ENCODE measurements at regions not wholly inside any gene's neighbourhood (a gene's known extent, or its start where the extent isn't known, plus 50 kb on each side); places are given as distances from the start of the nearest gene placed in this dataset.

GRCh38 chr3:18828637-18829036 is 319.7 kb upstream of the KCNH8 start:
- DNase-seq = no peak
- H3K36me3 ChIP-seq (ENCODE audit: insufficient read depth, low read length) = no peaks in the 10 kb centered on the region
- H4K20me1 ChIP-seq (ENCODE audit: insufficient read depth, low read depth, low read length) = no peaks in the 10 kb centered on the region
- H3K9ac ChIP-seq (ENCODE audit: low read length) = no peak overlapping the region
- no peak overlapping the region for H2AFZ ChIP-seq (ENCODE audit: low read length)
- H3K9me3 ChIP-seq (ENCODE audit: low read length) = no peaks in the 10 kb centered on the region
- no peaks in the 10 kb centered on the region for H3K27me3 ChIP-seq (ENCODE audit: low read length)
- no peak overlapping the region for H3K4me2 ChIP-seq (ENCODE audit: low read depth, low read length, poor library complexity, severe bottlenecking)
- no peak overlapping the region for H3K27ac ChIP-seq (ENCODE audit: low read length)
- H3K4me1 ChIP-seq (ENCODE audit: low read length) = no peaks in the 10 kb centered on the region
- no peaks in the 10 kb centered on the region for H3K9me2 ChIP-seq (replicated peaks; ENCODE audit: insufficient read depth, low read length)
- H3K79me2 ChIP-seq (ENCODE audit: low read length) = no peaks in the 10 kb centered on the region
- H3K4me3 ChIP-seq (ENCODE audit: low read length) = no peak overlapping the region

- Histone ChIP-seq H2AFZ (ENCODE audit: low read length) (no peak overlapping the region), H4K20me1 (ENCODE audit: insufficient read depth, low read depth, low read length) (no peaks in the 10 kb centered on the region), H3K9me3 (ENCODE audit: low read length) (no peaks in the 10 kb centered on the region), H3K9ac (ENCODE audit: low read length) (no peak overlapping the region), H3K27me3 (ENCODE audit: low read length) (no peaks in the 10 kb centered on the region), H3K4me2 (ENCODE audit: low read depth, low read length, poor library complexity, severe bottlenecking) (no peak overlapping the region), H3K27ac (ENCODE audit: low read length) (no peak overlapping the region), H3K9me2 (replicated peaks; ENCODE audit: insufficient read depth, low read length) (no peaks in the 10 kb centered on the region), H3K79me2 (ENCODE audit: low read length) (no peaks in the 10 kb centered on the region), H3K36me3 (ENCODE audit: insufficient read depth, low read length) (no peaks in the 10 kb centered on the region), H3K4me3 (ENCODE audit: low read length) (no peak overlapping the region), H3K4me1 (ENCODE audit: low read length) (no peaks in the 10 kb centered on the region)
- no peak for DNase-seq
Observed at GRCh38 chr3:18827664-18828063, 320.6 kb upstream of the KCNH8 start.

- no peak overlapping the region for H2AFZ ChIP-seq (ENCODE audit: low read length)
- H3K9ac ChIP-seq (ENCODE audit: low read length) = no peak overlapping the region
- no peaks in the 10 kb centered on the region for H3K27me3 ChIP-seq (ENCODE audit: low read length)
- DNase-seq = no peak
- no peaks in the 10 kb centered on the region for H3K9me2 ChIP-seq (replicated peaks; ENCODE audit: insufficient read depth, low read length)
- no peaks in the 10 kb centered on the region for H3K9me3 ChIP-seq (ENCODE audit: low read length)
- H3K4me2 ChIP-seq (ENCODE audit: low read depth, low read length, poor library complexity, severe bottlenecking) = no peak overlapping the region
- no peaks in the 10 kb centered on the region for H3K4me1 ChIP-seq (ENCODE audit: low read length)
- no peaks in the 10 kb centered on the region for H4K20me1 ChIP-seq (ENCODE audit: insufficient read depth, low read depth, low read length)
- H3K4me3 ChIP-seq (ENCODE audit: low read length) = no peak overlapping the region
- no peaks in the 10 kb centered on the region for H3K79me2 ChIP-seq (ENCODE audit: low read length)
- no peaks in the 10 kb centered on the region for H3K36me3 ChIP-seq (ENCODE audit: insufficient read depth, low read length)
- H3K27ac ChIP-seq (ENCODE audit: low read length) = no peak overlapping the region
Observed at GRCh38 chr3:18825665-18826064, 322.6 kb upstream of the KCNH8 start.

GRCh38 chr3:18813300-18813699 is 335.0 kb upstream of the KCNH8 start:
- H3K27ac ChIP-seq (ENCODE audit: low read length) = no peak overlapping the region
- H3K4me2 ChIP-seq (ENCODE audit: low read depth, low read length, poor library complexity, severe bottlenecking) = no peak overlapping the region
- H3K9ac ChIP-seq (ENCODE audit: low read length) = no peak overlapping the region
- no peaks in the 10 kb centered on the region for H4K20me1 ChIP-seq (ENCODE audit: insufficient read depth, low read depth, low read length)
- no peaks in the 10 kb centered on the region for H3K9me2 ChIP-seq (replicated peaks; ENCODE audit: insufficient read depth, low read length)
- no peak for DNase-seq
- no peaks in the 10 kb centered on the region for H3K79me2 ChIP-seq (ENCODE audit: low read length)
- no peak overlapping the region for H2AFZ ChIP-seq (ENCODE audit: low read length)
- no peaks in the 10 kb centered on the region for H3K4me1 ChIP-seq (ENCODE audit: low read length)
- H3K27me3 ChIP-seq (ENCODE audit: low read length) = no peaks in the 10 kb centered on the region
- H3K36me3 ChIP-seq (ENCODE audit: insufficient read depth, low read length) = no peaks in the 10 kb centered on the region
- no peaks in the 10 kb centered on the region for H3K9me3 ChIP-seq (ENCODE audit: low read length)
- no peak overlapping the region for H3K4me3 ChIP-seq (ENCODE audit: low read length)

GRCh38 chr3:18812316-18812715 is 336.0 kb upstream of the KCNH8 start:
- no peaks in the 10 kb centered on the region for H3K9me3 ChIP-seq (ENCODE audit: low read length)
- no peak for DNase-seq
- H3K9ac ChIP-seq (ENCODE audit: low read length) = no peak overlapping the region
- no peak overlapping the region for H3K4me3 ChIP-seq (ENCODE audit: low read length)
- no peaks in the 10 kb centered on the region for H3K27me3 ChIP-seq (ENCODE audit: low read length)
- H3K79me2 ChIP-seq (ENCODE audit: low read length) = no peaks in the 10 kb centered on the region
- no peak overlapping the region for H3K27ac ChIP-seq (ENCODE audit: low read length)
- no peaks in the 10 kb centered on the region for H3K9me2 ChIP-seq (replicated peaks; ENCODE audit: insufficient read depth, low read length)
- H3K4me2 ChIP-seq (ENCODE audit: low read depth, low read length, poor library complexity, severe bottlenecking) = no peak overlapping the region
- no peaks in the 10 kb centered on the region for H3K36me3 ChIP-seq (ENCODE audit: insufficient read depth, low read length)
- H2AFZ ChIP-seq (ENCODE audit: low read length) = no peak overlapping the region
- no peaks in the 10 kb centered on the region for H4K20me1 ChIP-seq (ENCODE audit: insufficient read depth, low read depth, low read length)
- no peaks in the 10 kb centered on the region for H3K4me1 ChIP-seq (ENCODE audit: low read length)

- H3K27me3 ChIP-seq (ENCODE audit: low read length) = no peaks in the 10 kb centered on the region
- H3K9me2 ChIP-seq (replicated peaks; ENCODE audit: insufficient read depth, low read length) = no peaks in the 10 kb centered on the region
- H3K4me1 ChIP-seq (ENCODE audit: low read length) = no peaks in the 10 kb centered on the region
- H3K27ac ChIP-seq (ENCODE audit: low read length) = no peak overlapping the region
- H3K9ac ChIP-seq (ENCODE audit: low read length) = no peak overlapping the region
- H3K79me2 ChIP-seq (ENCODE audit: low read length) = no peaks in the 10 kb centered on the region
- no peaks in the 10 kb centered on the region for H4K20me1 ChIP-seq (ENCODE audit: insufficient read depth, low read depth, low read length)
- H2AFZ ChIP-seq (ENCODE audit: low read length) = no peak overlapping the region
- DNase-seq = no peak
- H3K4me2 ChIP-seq (ENCODE audit: low read depth, low read length, poor library complexity, severe bottlenecking) = no peak overlapping the region
- no peaks in the 10 kb centered on the region for H3K9me3 ChIP-seq (ENCODE audit: low read length)
- no peak overlapping the region for H3K4me3 ChIP-seq (ENCODE audit: low read length)
- H3K36me3 ChIP-seq (ENCODE audit: insufficient read depth, low read length) = no peaks in the 10 kb centered on the region
Observed at GRCh38 chr3:18810306-18810661, 338.0 kb upstream of the KCNH8 start.

- H3K27ac ChIP-seq (ENCODE audit: low read length) = no peak overlapping the region
- no peak overlapping the region for H2AFZ ChIP-seq (ENCODE audit: low read length)
Observed at GRCh38 chr3:18809640-18810305, 338.5 kb upstream of the KCNH8 start.

GRCh38 chr3:18808429-18808828 is 339.9 kb upstream of the KCNH8 start:
- H3K9me2 ChIP-seq (replicated peaks; ENCODE audit: insufficient read depth, low read length) = no peaks in the 10 kb centered on the region
- H4K20me1 ChIP-seq (ENCODE audit: insufficient read depth, low read depth, low read length) = no peaks in the 10 kb centered on the region
- no peaks in the 10 kb centered on the region for H3K36me3 ChIP-seq (ENCODE audit: insufficient read depth, low read length)
- H3K27me3 ChIP-seq (ENCODE audit: low read length) = no peaks in the 10 kb centered on the region
- no peaks in the 10 kb centered on the region for H3K79me2 ChIP-seq (ENCODE audit: low read length)
- H2AFZ ChIP-seq (ENCODE audit: low read length) = no peak overlapping the region
- no peak for DNase-seq
- no peak overlapping the region for H3K9ac ChIP-seq (ENCODE audit: low read length)
- no peak overlapping the region for H3K27ac ChIP-seq (ENCODE audit: low read length)
- H3K4me1 ChIP-seq (ENCODE audit: low read length) = no peaks in the 10 kb centered on the region
- no peak overlapping the region for H3K4me3 ChIP-seq (ENCODE audit: low read length)
- H3K9me3 ChIP-seq (ENCODE audit: low read length) = no peaks in the 10 kb centered on the region
- H3K4me2 ChIP-seq (ENCODE audit: low read depth, low read length, poor library complexity, severe bottlenecking) = no peak overlapping the region

More at GRCh38 chr3:18809640-18810305, 338.5 kb upstream of the KCNH8 start:
- no peaks in the 10 kb centered on the region for H3K79me2 ChIP-seq (ENCODE audit: low read length)
- H3K4me2 ChIP-seq (ENCODE audit: low read depth, low read length, poor library complexity, severe bottlenecking) = no peak overlapping the region
- no peaks in the 10 kb centered on the region for H4K20me1 ChIP-seq (ENCODE audit: insufficient read depth, low read depth, low read length)
- H3K27me3 ChIP-seq (ENCODE audit: low read length) = no peaks in the 10 kb centered on the region
- no peaks in the 10 kb centered on the region for H3K36me3 ChIP-seq (ENCODE audit: insufficient read depth, low read length)
- H3K9ac ChIP-seq (ENCODE audit: low read length) = no peak overlapping the region
- H3K9me2 ChIP-seq (replicated peaks; ENCODE audit: insufficient read depth, low read length) = no peaks in the 10 kb centered on the region
- no peak for DNase-seq
- no peaks in the 10 kb centered on the region for H3K9me3 ChIP-seq (ENCODE audit: low read length)
- no peak overlapping the region for H3K4me3 ChIP-seq (ENCODE audit: low read length)
- H3K4me1 ChIP-seq (ENCODE audit: low read length) = no peaks in the 10 kb centered on the region

- Histone ChIP-seq H3K36me3 (ENCODE audit: insufficient read depth, low read length) (no peaks in the 10 kb centered on the region), H4K20me1 (ENCODE audit: insufficient read depth, low read depth, low read length) (no peaks in the 10 kb centered on the region), H3K4me2 (ENCODE audit: low read depth, low read length, poor library complexity, severe bottlenecking) (no peak overlapping the region), H3K4me3 (ENCODE audit: low read length) (no peak overlapping the region), H3K9ac (ENCODE audit: low read length) (no peak overlapping the region), H3K27ac (ENCODE audit: low read length) (no peak overlapping the region), H3K9me3 (ENCODE audit: low read length) (no peaks in the 10 kb centered on the region), H2AFZ (ENCODE audit: low read length) (no peak overlapping the region), H3K79me2 (ENCODE audit: low read length) (no peaks in the 10 kb centered on the region), H3K27me3 (ENCODE audit: low read length) (no peaks in the 10 kb centered on the region), H3K4me1 (ENCODE audit: low read length) (no peaks in the 10 kb centered on the region), H3K9me2 (replicated peaks; ENCODE audit: insufficient read depth, low read length) (no peaks in the 10 kb centered on the region)
- DNase-seq = no peak
Observed at GRCh38 chr3:18807593-18807992, 340.7 kb upstream of the KCNH8 start.

Data from Karpas-422 (cell line).